ENCODE measurements at regions not wholly inside any gene's neighbourhood (a gene's known extent, or its start where the extent isn't known, plus 50 kb on each side); places are given as distances from the start of the nearest gene placed in this dataset.

DNA sequence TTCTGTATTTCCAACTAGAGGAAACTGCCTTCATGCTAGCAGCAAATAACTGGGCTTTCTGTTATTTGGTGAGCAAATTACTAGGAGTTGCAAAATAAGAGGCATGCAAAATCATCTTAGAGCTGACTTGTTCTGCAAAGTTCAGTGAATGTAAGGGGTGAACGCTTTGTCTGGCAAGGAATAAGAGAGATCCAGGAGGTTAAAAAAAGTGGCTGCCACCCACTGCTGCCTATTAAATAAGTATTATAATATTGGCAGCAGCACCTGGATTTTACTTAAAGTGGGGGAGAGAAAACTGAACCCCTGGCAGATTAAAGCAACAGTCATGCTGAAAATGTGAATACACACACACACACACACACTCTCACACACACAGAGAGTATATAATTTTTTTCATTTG, 557.0 kb downstream of the FLRT2 start:
- Histone ChIP-seq H3F3A (ENCODE audit: control insufficient read depth, insufficient read depth) (no peaks in the 10 kb centered on the region), H4K20me1 (ENCODE audit: control insufficient read depth, insufficient read depth, low read depth, low read length) (no peaks in the 10 kb centered on the region), H3K27ac (ENCODE audit: low read depth, low read length) (no peak overlapping the region), H3K36me3 (ENCODE audit: control insufficient read depth, low read length) (no peaks in the 10 kb centered on the region), H3K79me2 (ENCODE audit: control insufficient read depth, low read length) (no peaks in the 10 kb centered on the region), H3K27me3 (ENCODE audit: control insufficient read depth, low read length) (no peaks in the 10 kb centered on the region), H3K4me1 (ENCODE audit: control insufficient read depth, low read length) (no peaks in the 10 kb centered on the region), H3K9me3 (ENCODE audit: control insufficient read depth, insufficient read depth, low read length) (no peaks in the 10 kb centered on the region), H3K9me2 (replicated peaks; ENCODE audit: control insufficient read depth, low read length) (no peaks in the 10 kb centered on the region), H3K4me2 (ENCODE audit: low read length) (no peak overlapping the region), H3K4me3 (ENCODE audit: low read length) (no peak overlapping the region)
- TF ChIP-seq EZH2phosphoT487 (IDR thresholded peaks at IDR 0.05; ENCODE audit: borderline replicate concordance, low read length): no peak
- TF ChIP-seq, protein P1, sequence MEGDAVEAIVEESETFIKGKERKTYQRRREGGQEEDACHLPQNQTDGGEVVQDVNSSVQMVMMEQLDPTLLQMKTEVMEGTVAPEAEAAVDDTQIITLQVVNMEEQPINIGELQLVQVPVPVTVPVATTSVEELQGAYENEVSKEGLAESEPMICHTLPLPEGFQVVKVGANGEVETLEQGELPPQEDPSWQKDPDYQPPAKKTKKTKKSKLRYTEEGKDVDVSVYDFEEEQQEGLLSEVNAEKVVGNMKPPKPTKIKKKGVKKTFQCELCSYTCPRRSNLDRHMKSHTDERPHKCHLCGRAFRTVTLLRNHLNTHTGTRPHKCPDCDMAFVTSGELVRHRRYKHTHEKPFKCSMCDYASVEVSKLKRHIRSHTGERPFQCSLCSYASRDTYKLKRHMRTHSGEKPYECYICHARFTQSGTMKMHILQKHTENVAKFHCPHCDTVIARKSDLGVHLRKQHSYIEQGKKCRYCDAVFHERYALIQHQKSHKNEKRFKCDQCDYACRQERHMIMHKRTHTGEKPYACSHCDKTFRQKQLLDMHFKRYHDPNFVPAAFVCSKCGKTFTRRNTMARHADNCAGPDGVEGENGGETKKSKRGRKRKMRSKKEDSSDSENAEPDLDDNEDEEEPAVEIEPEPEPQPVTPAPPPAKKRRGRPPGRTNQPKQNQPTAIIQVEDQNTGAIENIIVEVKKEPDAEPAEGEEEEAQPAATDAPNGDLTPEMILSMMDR (IDR thresholded peaks at IDR 0.05; ENCODE audit: low read depth, low read length, poor library complexity, severe bottlenecking): no peak

DNA sequence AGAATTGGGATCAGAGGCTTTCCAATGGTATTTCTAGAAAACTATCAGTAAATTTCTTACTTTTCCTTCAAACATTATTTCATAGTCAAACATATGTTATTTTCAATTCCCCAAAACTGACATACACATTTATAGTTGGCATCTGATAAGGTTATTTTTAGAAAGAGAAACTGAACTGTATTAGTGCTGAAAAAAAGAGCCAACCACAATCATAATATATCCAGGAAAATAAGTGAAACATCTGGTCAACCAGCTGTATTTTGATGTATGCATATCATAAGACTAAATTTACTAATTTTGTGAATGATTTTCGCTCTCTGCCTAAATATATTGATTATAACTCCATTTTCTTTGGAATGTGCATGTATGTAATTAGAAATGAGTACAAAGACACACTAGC, 554.2 kb downstream of the FLRT2 start:
- Histone ChIP-seq H3F3A (ENCODE audit: control insufficient read depth, insufficient read depth) (no peaks in the 10 kb centered on the region), H3K4me3 (ENCODE audit: low read length) (no peak overlapping the region), H3K27ac (ENCODE audit: low read depth, low read length) (no peak overlapping the region), H3K9me2 (replicated peaks; ENCODE audit: control insufficient read depth, low read length) (no peaks in the 10 kb centered on the region), H3K27me3 (ENCODE audit: control insufficient read depth, low read length) (no peaks in the 10 kb centered on the region), H4K20me1 (ENCODE audit: control insufficient read depth, insufficient read depth, low read depth, low read length) (no peaks in the 10 kb centered on the region), H3K79me2 (ENCODE audit: control insufficient read depth, low read length) (no peaks in the 10 kb centered on the region), H3K36me3 (ENCODE audit: control insufficient read depth, low read length) (no peaks in the 10 kb centered on the region), H3K9me3 (ENCODE audit: control insufficient read depth, insufficient read depth, low read length) (peaks cover 3% of the 10 kb centered on the region; the same call in 1 of the 2 replicates), H3K4me2 (ENCODE audit: low read length) (no peak overlapping the region), H3K4me1 (ENCODE audit: control insufficient read depth, low read length) (no peaks in the 10 kb centered on the region)
- no peak for TF ChIP-seq EZH2phosphoT487 (IDR thresholded peaks at IDR 0.05; ENCODE audit: borderline replicate concordance, low read length)
- TF ChIP-seq, protein P1 (IDR thresholded peaks at IDR 0.05; ENCODE audit: low read depth, low read length, poor library complexity, severe bottlenecking): no peak

DNA sequence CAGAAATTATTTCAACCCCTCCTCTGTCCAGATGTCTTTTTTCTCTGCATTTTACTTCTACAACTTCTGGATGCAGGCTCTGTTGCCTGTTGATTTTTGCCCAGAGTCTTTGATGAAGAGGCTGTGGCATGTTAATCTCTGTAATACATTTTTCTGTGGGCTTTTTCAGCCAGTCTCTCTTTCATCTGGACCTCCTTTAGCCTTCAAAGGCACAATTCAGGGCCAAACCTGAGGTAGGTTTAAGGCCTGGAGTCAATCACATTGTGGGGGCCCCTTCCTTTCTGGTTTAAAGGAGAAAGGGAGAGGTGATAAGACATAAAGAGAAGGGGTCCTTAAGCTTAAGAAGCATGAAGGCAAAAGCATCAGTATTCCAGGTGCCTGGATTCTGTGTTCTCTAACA, 553.7 kb downstream of the FLRT2 start:
- Histone ChIP-seq H3K79me2 (ENCODE audit: control insufficient read depth, low read length) (no peaks in the 10 kb centered on the region), H3K4me2 (ENCODE audit: low read length) (no peak overlapping the region), H3K4me3 (ENCODE audit: low read length) (no peak overlapping the region), H3K27ac (ENCODE audit: low read depth, low read length) (no peak overlapping the region), H3K36me3 (ENCODE audit: control insufficient read depth, low read length) (no peaks in the 10 kb centered on the region), H4K20me1 (ENCODE audit: control insufficient read depth, insufficient read depth, low read depth, low read length) (no peaks in the 10 kb centered on the region), H3K9me3 (ENCODE audit: control insufficient read depth, insufficient read depth, low read length) (peaks cover 3% of the 10 kb centered on the region; the same call in 1 of the 2 replicates), H3K9me2 (replicated peaks; ENCODE audit: control insufficient read depth, low read length) (no peaks in the 10 kb centered on the region), H3F3A (ENCODE audit: control insufficient read depth, insufficient read depth) (no peaks in the 10 kb centered on the region), H3K4me1 (ENCODE audit: control insufficient read depth, low read length) (no peaks in the 10 kb centered on the region), H3K27me3 (ENCODE audit: control insufficient read depth, low read length) (no peaks in the 10 kb centered on the region)
- TF ChIP-seq, protein P1 (IDR thresholded peaks at IDR 0.05; ENCODE audit: low read depth, low read length, poor library complexity, severe bottlenecking): no peak
